Mesenchymal stem cell (in vitro differentiated cells and primary cell): ENCODE measurements at regions not wholly inside any gene's neighbourhood (a gene's known extent, or its start where the extent isn't known, plus 50 kb on each side); places are given as distances from the start of the nearest gene placed in this dataset.
"Not testable (repeated sequence)": the region's sequence is repeated elsewhere in the genome, so short reads cannot be mapped to it uniquely, and the experiment has no call there.

Experiments used
- DNase-seq: peaks from one replicate; pipeline ENCODE4 v3.0.0-alpha.2; 2013
- H2AFZ ChIP-seq: one replicate; pipeline ENCODE4 v1.6.1; 2013; ENCODE audit warnings: low read depth, mild to moderate bottlenecking, control low read depth, inconsistent platforms, low read length, moderate library complexity
- H2AK5ac ChIP-seq: 2 replicates; pipeline ENCODE4 v1.6.1; 2013; ENCODE audit warnings: low read length, moderate library complexity, mild to moderate bottlenecking, inconsistent platforms; ENCODE audit not compliant: severe bottlenecking
- H2BK120ac ChIP-seq: one replicate; pipeline ENCODE4 v1.6.1; 2013; ENCODE audit warnings: low read depth, mild to moderate bottlenecking, inconsistent platforms, low read length, moderate library complexity
- H2BK12ac ChIP-seq, 2 experiments: one replicate each; pipeline ENCODE4 v1.6.1; 2013; ENCODE audit warnings: inconsistent platforms in 2 of 2, low read length in 2 of 2, mild to moderate bottlenecking in 2 of 2, moderate library complexity in 2 of 2, control low read depth in 1 of 2
- H2BK15ac ChIP-seq: one replicate; pipeline ENCODE4 v1.6.1; 2013; ENCODE audit warnings: mild to moderate bottlenecking, low read depth, inconsistent platforms; ENCODE audit not compliant: poor library complexity, severe bottlenecking
- H2BK5ac ChIP-seq: 2 replicates; pipeline ENCODE4 v1.6.1; 2013; ENCODE audit warnings: low read depth, mild to moderate bottlenecking, low read length, control low read depth, inconsistent platforms; ENCODE audit not compliant: poor library complexity, severe bottlenecking
- H3K14ac ChIP-seq, 2 experiments: one replicate each; pipeline ENCODE4 v1.6.1; 2013; ENCODE audit warnings: inconsistent platforms in 2 of 2, low read length in 2 of 2, control low read depth in 1 of 2, mild to moderate bottlenecking in 1 of 2, moderate library complexity in 1 of 2
- H3K18ac ChIP-seq, 2 experiments: one replicate each; pipeline ENCODE4 v1.6.1; 2013; ENCODE audit warnings: inconsistent platforms in 2 of 2, low read length in 2 of 2, control low read depth in 1 of 2, low read depth in 1 of 2, mild to moderate bottlenecking in 1 of 2
- H3K23ac ChIP-seq, 2 experiments: one replicate each; pipeline ENCODE4 v1.6.1; 2013; ENCODE audit warnings: inconsistent platforms in 2 of 2, low read length in 2 of 2, mild to moderate bottlenecking in 2 of 2, moderate library complexity in 2 of 2, control low read depth in 1 of 2
- H3K27ac ChIP-seq: 2 replicates; pipeline ENCODE4 v1.5.1; 2013; ENCODE audit warnings: mild to moderate bottlenecking, moderate library complexity, low read length, control low read depth, inconsistent platforms; ENCODE audit not compliant: poor library complexity, severe bottlenecking
- H3K27me3 ChIP-seq, 2 experiments: 2 replicates each; pipeline versions ENCODE4 v1.6.1 to v1.7.0; 2013; ENCODE audit warnings: low read length in 2 of 2, mild to moderate bottlenecking in 2 of 2, moderate library complexity in 2 of 2, control low read depth in 1 of 2, inconsistent platforms in 1 of 2; ENCODE audit not compliant: control insufficient read depth in 1 of 2, insufficient read depth in 1 of 2
- H3K36me3 ChIP-seq, 2 experiments: 2 replicates each; pipeline versions ENCODE4 v1.6.1 to v1.7.0; 2013; ENCODE audit warnings: low read length in 2 of 2, control low read depth in 1 of 2, inconsistent platforms in 1 of 2, low read depth in 1 of 2, mild to moderate bottlenecking in 1 of 2; ENCODE audit not compliant: insufficient read depth in 2 of 2, control insufficient read depth in 1 of 2
- H3K4ac ChIP-seq, 2 experiments: one replicate each; pipeline ENCODE4 v1.6.1; 2013; ENCODE audit warnings: inconsistent platforms in 2 of 2, low read length in 2 of 2, mild to moderate bottlenecking in 2 of 2, moderate library complexity in 2 of 2, control low read depth in 1 of 2, low read depth in 1 of 2
- H3K4me1 ChIP-seq: 2 replicates; pipeline ENCODE4 v1.6.1; 2013; ENCODE audit warnings: low read depth, low read length, control low read depth; ENCODE audit not compliant: control insufficient read depth, insufficient read depth
- H3K4me2 ChIP-seq: 2 replicates; pipeline ENCODE4 v1.6.1; 2013; ENCODE audit warnings: low read length, mild to moderate bottlenecking, inconsistent platforms; ENCODE audit not compliant: poor library complexity, severe bottlenecking
- H3K4me3 ChIP-seq, 2 experiments: 2 replicates each; pipeline versions ENCODE4 v1.5.1 to v1.7.0; 2013; ENCODE audit warnings: low read length in 2 of 2, mild to moderate bottlenecking in 2 of 2, control low read depth in 1 of 2, low read depth in 1 of 2; ENCODE audit not compliant: insufficient read depth in 1 of 2
- H3K79me1 ChIP-seq: replicated peaks from 2 replicates; pipeline ENCODE4 v1.6.1; 2013; ENCODE audit warnings: mild to moderate bottlenecking, control low read depth, low read length, inconsistent platforms; ENCODE audit not compliant: poor library complexity, severe bottlenecking
- H3K9ac ChIP-seq: 2 replicates; pipeline ENCODE4 v1.7.0; 2013; ENCODE audit warnings: mild to moderate bottlenecking, low read length, moderate library complexity
- H3K9me3 ChIP-seq: 2 replicates; pipeline ENCODE4 v1.7.0; 2013; ENCODE audit warnings: mild to moderate bottlenecking, low read length; ENCODE audit not compliant: control insufficient read depth
- H4K8ac ChIP-seq: one replicate; pipeline ENCODE4 v1.6.1; 2013; ENCODE audit warnings: inconsistent platforms, mild to moderate bottlenecking, low read length, moderate library complexity
- H4K91ac ChIP-seq: one replicate; pipeline ENCODE4 v1.6.1; 2013; ENCODE audit warnings: mild to moderate bottlenecking, low read length, inconsistent platforms
- WGBS: methylation state at CpG from one replicate; pipeline ENCODE4 v1.1.7; 2013; ENCODE audit warnings: mixed read lengths; 5-methylcytosine and 5-hydroxymethylcytosine counted together

DNA sequence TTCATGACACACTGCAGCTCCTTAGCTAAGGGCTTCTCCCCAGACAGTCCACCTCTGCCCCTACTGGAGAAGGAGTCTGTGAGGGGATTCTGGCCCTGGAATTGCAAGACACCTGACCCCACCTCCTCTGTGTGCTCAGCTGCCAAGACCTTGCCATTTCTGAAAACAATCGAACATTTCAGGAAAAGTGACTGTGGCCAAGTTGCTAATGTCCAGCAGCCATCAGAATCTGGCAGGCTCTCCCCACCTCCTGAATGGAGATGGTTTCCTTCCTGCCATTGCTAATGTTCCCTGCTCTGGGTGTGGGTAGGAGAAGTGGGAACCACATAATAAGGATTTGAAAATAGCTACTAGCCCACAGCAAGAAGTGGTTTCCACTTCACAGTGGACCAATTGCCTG, 127.2 kb upstream of the ALX4 start:
- no peak overlapping the region for H3K14ac ChIP-seq
- no peak overlapping the region for H2AFZ ChIP-seq
- no peak overlapping the region for H2BK12ac ChIP-seq
- no peak overlapping the region for H3K23ac ChIP-seq
- no peak overlapping the region for H2BK5ac ChIP-seq
- H3K4me3 ChIP-seq: no peak overlapping the region
- no peak overlapping the region for H2AK5ac ChIP-seq
- WGBS: 50% methylated on average over 1 of the region's 1 CpG
- no peak overlapping the region for H3K4me2 ChIP-seq
- H3K36me3 ChIP-seq: no peaks in the 10 kb centered on the region
- H3K9ac ChIP-seq: no peak overlapping the region
- no peak overlapping the region for H4K8ac ChIP-seq
- no peaks in the 10 kb centered on the region for H3K79me1 ChIP-seq
- H3K4me1 ChIP-seq: no peaks in the 10 kb centered on the region
- no peak for DNase-seq
- H2BK120ac ChIP-seq: no peak overlapping the region
- no peak overlapping the region for H3K18ac ChIP-seq
- peaks cover 8% of the 10 kb centered on the region for H3K9me3 ChIP-seq
- H4K91ac ChIP-seq: no peak overlapping the region
- no peak overlapping the region for H2BK15ac ChIP-seq
- no peak overlapping the region for H3K27ac ChIP-seq
- H3K4ac ChIP-seq: no peak overlapping the region
- H3K27me3 ChIP-seq: peaks cover 26 to 54% of the 10 kb centered on the region in 2 experiments

DNA sequence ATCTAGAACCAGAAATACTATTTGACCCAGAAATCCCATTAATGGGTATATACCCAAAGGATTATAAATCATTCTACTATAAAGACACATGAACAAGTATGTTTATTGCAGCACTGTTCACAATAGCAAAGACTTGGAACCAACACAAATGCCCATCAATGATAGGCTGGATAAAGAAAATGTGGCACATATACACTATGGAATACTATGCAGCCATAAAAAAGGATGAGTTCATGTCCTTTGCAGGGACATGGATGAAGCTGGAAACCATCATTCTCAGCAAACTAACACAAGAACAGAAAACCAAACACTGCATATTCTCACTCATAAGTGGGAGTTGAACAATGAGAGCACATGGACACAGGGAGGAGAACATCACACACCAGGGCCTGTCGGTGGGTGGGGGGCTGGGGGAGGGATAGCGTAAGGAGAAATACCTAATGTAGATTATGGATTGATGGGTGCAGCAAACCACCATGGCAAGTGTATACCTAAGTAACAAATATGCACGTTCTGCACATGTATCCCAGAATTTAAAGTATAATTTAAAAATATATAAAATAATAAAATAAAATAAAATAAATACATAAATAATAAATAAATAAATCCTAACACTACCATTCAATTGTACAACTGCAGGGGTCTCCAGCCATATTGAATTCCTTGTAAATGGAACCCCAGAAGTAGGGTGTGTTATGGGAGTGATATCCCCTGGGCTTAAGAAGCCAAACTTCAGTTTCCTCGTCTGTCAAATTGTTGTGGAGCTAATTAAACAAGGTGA, 122.4 kb upstream of the CD82 start:
- not testable (repeated sequence) for H3K9me3 ChIP-seq, H3K4ac ChIP-seq, H4K91ac ChIP-seq, H3K4me2 ChIP-seq, H2AK5ac ChIP-seq, H3K4me1 ChIP-seq, H2BK12ac ChIP-seq, H4K8ac ChIP-seq, H3K18ac ChIP-seq, H2BK15ac ChIP-seq, H3K23ac ChIP-seq, H3K9ac ChIP-seq, H3K4me3 ChIP-seq, H2BK5ac ChIP-seq, DNase-seq, H3K79me1 ChIP-seq, H3K14ac ChIP-seq, H3K36me3 ChIP-seq, H2BK120ac ChIP-seq, H3K27ac ChIP-seq, H2AFZ ChIP-seq
- WGBS: 86% methylated on average over 3 of the region's 4 CpGs
- peaks cover 30 to 38% of the 10 kb centered on the region in 2 experiments for H3K27me3 ChIP-seq

DNA sequence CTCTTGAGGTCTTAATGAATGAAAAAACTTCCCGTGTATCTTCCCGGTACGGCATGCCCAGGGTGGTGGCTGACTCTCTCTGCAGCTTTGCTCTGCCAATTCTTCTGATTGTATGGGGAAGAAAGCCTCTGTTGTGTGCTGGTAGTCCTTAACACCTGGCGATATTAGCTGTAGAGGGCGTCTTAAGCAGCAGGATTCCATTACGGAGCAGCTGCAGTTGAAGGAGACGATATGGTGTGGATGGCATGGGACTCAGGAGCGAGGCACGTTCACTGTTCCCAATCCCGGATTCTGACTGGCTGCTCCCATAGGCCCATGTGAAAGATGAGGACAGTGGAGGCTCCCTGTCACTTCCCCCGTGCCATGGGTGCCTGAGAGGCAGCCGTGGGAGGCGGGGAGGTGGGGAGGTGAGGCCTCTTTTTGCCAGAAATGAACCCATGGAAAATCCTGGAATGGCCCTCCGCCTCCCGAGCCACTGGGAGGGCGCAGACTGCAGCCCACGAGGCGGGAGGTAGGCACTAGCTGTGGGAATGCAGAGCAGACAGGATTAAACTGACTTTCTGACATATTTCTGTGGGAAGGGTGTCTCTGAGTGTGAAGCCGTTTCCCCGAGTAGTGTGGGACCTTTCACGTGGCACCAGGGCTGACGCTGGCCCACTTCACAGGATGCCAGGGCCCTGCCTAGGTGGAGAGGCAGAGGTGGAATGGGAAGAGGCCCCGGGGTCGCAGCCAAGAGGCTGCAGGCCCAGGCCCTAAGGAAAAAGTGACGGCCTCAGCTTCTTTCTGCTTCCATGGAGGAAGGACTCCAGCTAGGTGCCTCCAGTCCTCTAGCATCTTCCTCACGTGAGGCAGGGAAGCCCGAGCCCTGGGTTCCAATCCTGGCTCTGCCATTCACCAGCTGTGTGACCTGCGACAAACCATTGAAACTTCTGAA, 121.4 kb upstream of the CD82 start:
- Histone ChIP-seq H3K14ac (no peak overlapping the region), H3K9ac (no peak overlapping the region), H3K9me3 (no peaks in the 10 kb centered on the region), H3K4me1 (peaks cover 3% of the 10 kb centered on the region), H3K27me3 (peaks cover 40 to 48% of the 10 kb centered on the region in 2 experiments), H2BK12ac (no peak overlapping the region), H2BK120ac (no peak overlapping the region), H3K23ac (no peak overlapping the region), H3K79me1 (no peaks in the 10 kb centered on the region), H3K4me2 (no peak overlapping the region), H3K4me3 (no peak overlapping the region), H3K4ac (no peak overlapping the region), H3K36me3 (no peaks in the 10 kb centered on the region), H2AFZ (no peak overlapping the region), H2AK5ac (no peak overlapping the region), H3K27ac (no peak overlapping the region), H2BK15ac (no peak overlapping the region), H4K91ac (no peak overlapping the region), H2BK5ac (no peak overlapping the region), H3K18ac (no peak overlapping the region), H4K8ac (no peak overlapping the region)
- DNase-seq: no peak
- WGBS: 80% methylated on average over 28 of the region's 28 CpGs

DNA sequence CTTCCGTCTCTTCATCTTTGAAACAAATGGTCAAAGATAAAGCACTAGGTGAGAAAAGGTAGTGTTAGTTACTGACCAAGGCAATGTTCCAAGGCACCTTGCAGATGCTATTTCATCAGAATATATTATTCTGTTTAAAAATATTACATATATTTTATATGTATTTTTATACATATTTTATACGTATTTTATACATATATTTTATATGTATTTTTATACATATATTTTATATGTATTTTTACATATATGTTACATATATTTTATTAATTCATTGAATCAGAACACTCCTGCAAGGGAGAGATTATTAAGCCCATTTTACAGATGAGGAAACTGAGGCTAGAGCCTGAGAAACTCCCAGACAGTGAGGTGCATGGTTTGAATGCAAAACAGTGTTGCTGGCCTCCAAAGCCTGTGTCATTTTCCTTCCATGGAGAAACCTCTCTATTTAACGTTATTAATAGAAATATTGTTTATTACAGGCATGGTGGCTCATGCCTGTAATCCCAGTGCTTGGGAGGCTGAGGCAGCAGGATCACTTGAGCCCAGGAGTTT, 120.6 kb upstream of the CD82 start:
- Histone ChIP-seq H3K27me3 (peaks cover 40 to 49% of the 10 kb centered on the region in 2 experiments), H2AK5ac (no peak overlapping the region), H3K4ac (no peak overlapping the region), H2BK5ac (no peak overlapping the region), H3K18ac (no peak overlapping the region), H3K36me3 (no peaks in the 10 kb centered on the region), H2BK120ac (no peak overlapping the region), H3K9ac (no peak overlapping the region), H3K9me3 (no peaks in the 10 kb centered on the region), H4K91ac (no peak overlapping the region), H3K27ac (no peak overlapping the region), H3K4me3 (no peak overlapping the region), H3K23ac (no peak overlapping the region), H4K8ac (no peak overlapping the region), H2BK15ac (no peak overlapping the region), H2BK12ac (no peak overlapping the region), H3K14ac (no peak overlapping the region), H3K4me2 (no peak overlapping the region), H2AFZ (no peak overlapping the region), H3K79me1 (no peaks in the 10 kb centered on the region), H3K4me1 (peaks cover 3% of the 10 kb centered on the region)
- 100% methylated on average over 1 of the region's 3 CpGs for WGBS
- no peak for DNase-seq
